H1 (cell line): ENCODE measurements at regions not wholly inside any gene's neighbourhood (a gene's known extent, or its start where the extent isn't known, plus 50 kb on each side); places are given as distances from the start of the nearest gene placed in this dataset.

Experiments
- CTCF ChIA-PET: fragments of 300-600 bp; sonication (Branson Sonifier 250); formaldehyde crosslinking; loops from one replicate; lab custom pipeline; 2021; ENCODE audit not compliant: partially characterized antibody; lab: Charles Lee
- POLR2A ChIA-PET: fragments of 300-600 bp; sonication (Branson Sonifier 250); formaldehyde crosslinking; loops from one replicate; lab custom pipeline; 2021; ENCODE audit warnings: inconsistent platforms; ENCODE audit not compliant: partially characterized antibody; lab: Charles Lee
- DNase-seq, 2 experiments: peaks; one replicate each; pipeline versions ENCODE4 v3.0.0 to v3.0.0-alpha.2; 2010 to 2022; ENCODE audit warnings: low spot score in 2 of 2, low read depth in 1 of 2, mixed read lengths in 1 of 2
- FAIRE-seq: peaks from 2 replicates; lab custom pipeline; 2011; peaks lifted over from hg19 to GRCh38; lab: Jason Lieb, UNC
- H2AFZ ChIP-seq: 2 replicates; pipeline ENCODE4 v1.8.1; 2012; ENCODE audit warnings: low read length, inconsistent platforms
- H2AK5ac ChIP-seq: 2 replicates; pipeline ENCODE4 v1.6.1; 2013; ENCODE audit warnings: low read depth, low read length
- H2BK120ac ChIP-seq: replicated peaks from 2 replicates; pipeline ENCODE3; 2013; ENCODE audit warnings: low read depth, low read length, inconsistent platforms
- H2BK12ac ChIP-seq: 2 replicates; pipeline ENCODE4 v1.6.1; 2013; ENCODE audit warnings: low read depth, low read length
- H2BK15ac ChIP-seq: 2 replicates; pipeline ENCODE4 v1.6.1; 2013; ENCODE audit warnings: low read length
- H2BK20ac ChIP-seq: 2 replicates; pipeline ENCODE4 v1.6.1; 2013; ENCODE audit warnings: low read length
- H2BK5ac ChIP-seq: 2 replicates; pipeline ENCODE4 v1.6.1; 2013; ENCODE audit warnings: low read depth, low read length
- H3K14ac ChIP-seq: 2 replicates; pipeline ENCODE4 v1.6.1; 2013; ENCODE audit warnings: inconsistent platforms; ENCODE audit not compliant: insufficient read length
- H3K18ac ChIP-seq: 2 replicates; pipeline ENCODE4 v1.6.1; 2013; ENCODE audit warnings: low read length; ENCODE audit errors: extremely low read depth
- H3K23ac ChIP-seq: 2 replicates; pipeline ENCODE4 v1.6.1; 2013; ENCODE audit warnings: inconsistent platforms; ENCODE audit not compliant: insufficient read length
- H3K23me2 ChIP-seq: 2 replicates; pipeline ENCODE4 v1.6.1; 2013; ENCODE audit warnings: low read depth, low read length
- H3K27ac ChIP-seq: 2 replicates; pipeline ENCODE4 v1.6.1; 2011; ENCODE audit warnings: low read depth, low read length, inconsistent platforms
- H3K27me3 ChIP-seq, 4 experiments: replicated peaks in 1 of 4; 1 replicate in 1 of 4; 2 replicates in 3 of 4; pipeline versions ENCODE4 v1.6.1 to v1.8.1; 2011 to 2013; ENCODE audit warnings: low read length in 3 of 4, mild to moderate bottlenecking in 3 of 4, inconsistent platforms in 2 of 4, mixed read lengths in 2 of 4, moderate library complexity in 1 of 4; ENCODE audit not compliant: control insufficient read depth in 3 of 4, insufficient read depth in 3 of 4; ENCODE audit errors: extremely low read depth in 1 of 4
- H3K36me3 ChIP-seq, 4 experiments: 2 replicates each; pipeline versions ENCODE4 v1.6.1 to v1.8.1; 2011 to 2013; ENCODE audit warnings: mild to moderate bottlenecking in 4 of 4, low read length in 3 of 4, moderate library complexity in 2 of 4, control low read depth in 1 of 4, inconsistent platforms in 1 of 4; ENCODE audit not compliant: insufficient read depth in 4 of 4, control insufficient read depth in 2 of 4
- H3K4ac ChIP-seq: replicated peaks from 2 replicates; pipeline ENCODE3; 2013; ENCODE audit warnings: low read length, low read depth, mixed read lengths, inconsistent platforms; ENCODE audit not compliant: insufficient read length
- H3K4me1 ChIP-seq, 4 experiments: replicated peaks in 1 of 4; 1 replicate in 1 of 4; 2 replicates in 3 of 4; pipeline versions ENCODE4 v1.6.1 to v1.8.1; 2011 to 2013; ENCODE audit warnings: low read length in 3 of 4, inconsistent platforms in 2 of 4, mixed read lengths in 1 of 4; ENCODE audit not compliant: insufficient read depth in 4 of 4, control insufficient read depth in 3 of 4
- H3K4me2 ChIP-seq, 2 experiments: 2 replicates each; pipeline versions ENCODE4 v1.6.1 to v1.8.1; 2011 to 2013; ENCODE audit warnings: low read depth in 2 of 2, low read length in 2 of 2, control low read depth in 1 of 2, inconsistent platforms in 1 of 2, mild to moderate bottlenecking in 1 of 2; ENCODE audit not compliant: insufficient read depth in 1 of 2
- H3K4me3 ChIP-seq, 4 experiments: fragments of 200-600, 300-600 bp in 1 of 4; sonication (generic), shearing (Covaris generic), sonication (Bioruptor Twin) in 1 of 4; 2 replicates each; pipeline versions ENCODE4 v1.5.1 to v1.8.1; 2011 to 2016; ENCODE audit warnings: low read length in 4 of 4, low read depth in 3 of 4, control low read depth in 2 of 4, inconsistent platforms in 2 of 4, mild to moderate bottlenecking in 2 of 4, mixed read lengths in 1 of 4, moderate library complexity in 1 of 4; ENCODE audit not compliant: insufficient read depth in 2 of 4; ENCODE audit errors: extremely low read depth in 1 of 4
- H3K56ac ChIP-seq: replicated peaks from 2 replicates; pipeline ENCODE3; 2013; ENCODE audit warnings: low read depth, mild to moderate bottlenecking, mixed read lengths, low read length, inconsistent platforms; ENCODE audit not compliant: insufficient read length
- H3K79me1 ChIP-seq: 2 replicates; pipeline ENCODE4 v1.6.1; 2013; ENCODE audit warnings: low read depth, low read length, control low read depth
- H3K79me2 ChIP-seq, 2 experiments: 2 replicates each; pipeline versions ENCODE4 v1.6.1 to v1.8.1; 2012 to 2013; ENCODE audit warnings: low read length in 2 of 2, mild to moderate bottlenecking in 2 of 2, inconsistent platforms in 1 of 2; ENCODE audit not compliant: insufficient read depth in 2 of 2, control insufficient read depth in 1 of 2
- H3K9ac ChIP-seq, 4 experiments: replicated peaks in 1 of 4; 1 replicate in 1 of 4; 2 replicates in 3 of 4; pipeline versions ENCODE4 v1.6.1 to v1.8.1; 2011 to 2013; ENCODE audit warnings: low read depth in 3 of 4, low read length in 3 of 4, control low read depth in 2 of 4, mild to moderate bottlenecking in 2 of 4, moderate library complexity in 2 of 4, inconsistent platforms in 1 of 4; ENCODE audit errors: extremely low read depth in 1 of 4
- H3K9me3 ChIP-seq, 2 experiments: 2 replicates each; pipeline versions ENCODE4 v1.6.1 to v1.8.1; 2012 to 2013; ENCODE audit warnings: mild to moderate bottlenecking in 2 of 2, moderate library complexity in 2 of 2, control low read depth in 1 of 2, inconsistent platforms in 1 of 2, low read depth in 1 of 2, low read length in 1 of 2, mixed read lengths in 1 of 2; ENCODE audit not compliant: insufficient read depth in 2 of 2
- H4K20me1 ChIP-seq, 2 experiments: replicated peaks in 1 of 2; 2 replicates each; pipeline versions ENCODE3 to v1.8.1; 2011 to 2013; ENCODE audit warnings: inconsistent platforms in 2 of 2, low read length in 2 of 2, mild to moderate bottlenecking in 1 of 2; ENCODE audit not compliant: insufficient read depth in 2 of 2, control insufficient read depth in 1 of 2
- H4K5ac ChIP-seq: 2 replicates; pipeline ENCODE4 v1.6.1; 2013; ENCODE audit warnings: low read length, low read depth, mixed read lengths, inconsistent platforms; ENCODE audit not compliant: insufficient read length
- H4K8ac ChIP-seq: 2 replicates; pipeline ENCODE4 v1.8.0; 2013; ENCODE audit warnings: mild to moderate bottlenecking, moderate library complexity, low read length, inconsistent platforms; ENCODE audit not compliant: insufficient read depth; ENCODE audit errors: extremely low read depth
- H4K91ac ChIP-seq: replicated peaks from 2 replicates; pipeline ENCODE3; 2013; ENCODE audit warnings: low read length, mixed read lengths, inconsistent platforms; ENCODE audit not compliant: insufficient read length
- ASH2L ChIP-seq: fragments of 200-600, 300-600 bp; sonication (generic); IDR thresholded peaks from one replicate; pipeline ENCODE4 v1.7.1; 2017; ENCODE audit warnings: low read length
- BCL11A ChIP-seq, 2 experiments: IDR thresholded peaks; one replicate each; pipeline ENCODE4 v1.6.1; 2011; ENCODE audit warnings: low read depth in 2 of 2, low read length in 2 of 2, mild to moderate bottlenecking in 2 of 2
- BRCA1 ChIP-seq: IDR thresholded peaks from 2 replicates; pipeline ENCODE4 v1.6.1; 2012; ENCODE audit warnings: low read depth, low read length, improper control_type of control experiment
- CHD2 ChIP-seq: IDR thresholded peaks from 2 replicates; pipeline ENCODE4 v1.6.1; 2012; ENCODE audit warnings: low read length, improper control_type of control experiment
- EZH2 ChIP-seq: fragments of 200-600 bp; sonication (generic); IDR thresholded peaks from 2 replicates; pipeline ENCODE4 v1.7.1; 2012; ENCODE audit warnings: low read depth, mild to moderate bottlenecking, moderate library complexity, low read length, inconsistent platforms; ENCODE audit not compliant: severe bottlenecking
- KDM5A ChIP-seq: fragments of 200-600 bp; IDR thresholded peaks from 2 replicates; pipeline ENCODE4 v1.7.1; 2012; ENCODE audit warnings: mild to moderate bottlenecking, low read length, inconsistent platforms, mixed read lengths
- POU5F1 ChIP-seq: IDR thresholded peaks from 2 replicates; pipeline ENCODE4 v1.6.1; 2011; ENCODE audit warnings: low read depth, mild to moderate bottlenecking, low read length, moderate library complexity
- RBBP5 ChIP-seq: IDR thresholded peaks from 2 replicates; pipeline ENCODE4 v1.7.1; 2012; ENCODE audit warnings: low read depth, mild to moderate bottlenecking, inconsistent platforms, low read length, moderate library complexity, borderline replicate concordance
- SIRT6 ChIP-seq: IDR thresholded peaks from one replicate; pipeline ENCODE4 v1.7.1; 2012; ENCODE audit warnings: low read length, inconsistent platforms
- SP4 ChIP-seq: IDR thresholded peaks from 2 replicates; pipeline ENCODE4 v1.6.1; 2012; ENCODE audit warnings: low read length, inconsistent platforms
- SUZ12 ChIP-seq: fragments of 200-600 bp; sonication (generic); IDR thresholded peaks from 2 replicates; pipeline ENCODE4 v1.6.1; 2012; ENCODE audit warnings: mild to moderate bottlenecking, inconsistent platforms, low read length, moderate library complexity, mixed read lengths
- TEAD4 ChIP-seq: IDR thresholded peaks from 2 replicates; pipeline ENCODE4 v1.6.1; 2012; ENCODE audit warnings: low read depth, low read length, inconsistent platforms, mixed read lengths
- WGBS, 2 experiments: shearing (Covaris generic) in 1 of 2; methylation state at CpG; one replicate each; pipeline versions ENCODE4 v1.1.6 to v1.1.7; 2013 to 2015; ENCODE audit warnings: low lambda C conversion rate in 2 of 2, mixed read lengths in 2 of 2, inconsistent platforms in 1 of 2, low coverage in 1 of 2, missing lambda C conversion rate in 1 of 2; ENCODE audit not compliant: insufficient replicate concordance in 2 of 2, insufficient coverage in 1 of 2, insufficient read length in 1 of 2; ENCODE audit errors: extremely low coverage in 1 of 2, missing lambda C conversion rate in 1 of 2; 5-methylcytosine and 5-hydroxymethylcytosine counted together
- TF ChIP-seq, protein P1 (sequence below), 3 experiments: IDR thresholded peaks; 1 replicate in 2 of 3; 2 replicates in 1 of 3; pipeline versions ENCODE4 v1.5.1 to v1.6.1; 2011; ENCODE audit warnings: low read length in 3 of 3, mild to moderate bottlenecking in 3 of 3, inconsistent platforms in 2 of 3, low read depth in 1 of 3, moderate library complexity in 1 of 3; ENCODE audit not compliant: insufficient read depth in 1 of 3; ENCODE audit errors: control extremely low read depth in 1 of 3
- TF ChIP-seq, protein P2 (sequence below): IDR thresholded peaks from 2 replicates; pipeline ENCODE4 v1.6.1; 2012; ENCODE audit warnings: inconsistent platforms

DNA sequence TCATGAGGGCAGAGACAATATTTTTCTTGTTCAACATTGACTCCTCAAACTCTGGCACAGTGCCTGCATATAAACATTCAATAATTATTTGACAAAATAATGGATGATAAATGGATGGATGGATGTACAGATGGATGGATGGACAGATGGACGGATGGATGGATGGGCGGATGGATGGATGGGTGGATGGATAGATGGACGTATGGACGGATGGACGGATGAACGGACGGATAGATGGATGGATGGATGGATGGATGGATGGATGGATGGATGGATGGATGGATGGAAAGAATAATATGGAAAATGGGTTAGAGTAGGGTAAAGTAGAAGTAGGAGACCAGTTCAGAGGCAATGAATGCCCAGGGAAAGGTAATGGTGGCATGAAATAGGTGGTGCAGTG, 589.2 kb downstream of the EBF1 start:
- no peak overlapping the region for H3K56ac ChIP-seq
- H3K23me2 ChIP-seq, result peaks cover 3% of the 10 kb centered on the region; the same call in 1 of the 2 replicates
- ChIA-PET CTCF (no interaction called here), POLR2A (no interaction called here)
- H2AK5ac ChIP-seq, result no peak overlapping the region
- H2BK20ac ChIP-seq, result no peak overlapping the region
- DNase-seq (no peak), FAIRE-seq (no peak)
- H3K4ac ChIP-seq, result no peak overlapping the region
- peaks cover 2 to 11% of the 10 kb centered on the region in 2 experiments; a peak in 2 of 4 replicates for H3K9me3 ChIP-seq
- H3K23ac ChIP-seq, result no peak overlapping the region
- H3K14ac ChIP-seq, result no peak overlapping the region
- no peak overlapping the region for H3K27ac ChIP-seq
- H3K9ac ChIP-seq, result no peak overlapping the region
- no peak overlapping the region for H2AFZ ChIP-seq
- WGBS, 2 experiments, result 88 to 97% methylated on average over 5 to 7 of the region's 7 CpGs
- no peak overlapping the region for H3K4me3 ChIP-seq
- H3K79me1 ChIP-seq, result no peaks in the 10 kb centered on the region
- H2BK12ac ChIP-seq, result no peak overlapping the region
- no peak overlapping the region for H2BK15ac ChIP-seq
- H2BK5ac ChIP-seq, result no peak overlapping the region
- no peak overlapping the region for H4K91ac ChIP-seq
- H3K27me3 ChIP-seq, result no peaks in the 10 kb centered on the region
- H3K4me1 ChIP-seq, result no peaks in the 10 kb centered on the region
- no peak overlapping the region for H3K4me2 ChIP-seq
- no peak overlapping the region for H3K18ac ChIP-seq
- no peak overlapping the region for H4K5ac ChIP-seq
- no peak overlapping the region for H2BK120ac ChIP-seq
- H3K36me3 ChIP-seq, result no peaks in the 10 kb centered on the region
- H4K8ac ChIP-seq, result no peak overlapping the region
- peaks cover 0 to 2% of the 10 kb centered on the region in 2 experiments for H4K20me1 ChIP-seq
- H3K79me2 ChIP-seq, result no peaks in the 10 kb centered on the region
- TF ChIP-seq SIRT6 (no peak), BRCA1 (no peak), ASH2L (no peak), RBBP5 (no peak), POU5F1 (no peak), EZH2 (no peak), KDM5A (no peak), BCL11A (IDR thresholded peaks at IDR 0.05; ENCODE audit: low read depth in 2 of 2, low read length in 2 of 2) (no peak), CHD2 (no peak), SUZ12 (no peak), TEAD4 (no peak), SP4 (no peak)
- TF ChIP-seq, protein P1, sequence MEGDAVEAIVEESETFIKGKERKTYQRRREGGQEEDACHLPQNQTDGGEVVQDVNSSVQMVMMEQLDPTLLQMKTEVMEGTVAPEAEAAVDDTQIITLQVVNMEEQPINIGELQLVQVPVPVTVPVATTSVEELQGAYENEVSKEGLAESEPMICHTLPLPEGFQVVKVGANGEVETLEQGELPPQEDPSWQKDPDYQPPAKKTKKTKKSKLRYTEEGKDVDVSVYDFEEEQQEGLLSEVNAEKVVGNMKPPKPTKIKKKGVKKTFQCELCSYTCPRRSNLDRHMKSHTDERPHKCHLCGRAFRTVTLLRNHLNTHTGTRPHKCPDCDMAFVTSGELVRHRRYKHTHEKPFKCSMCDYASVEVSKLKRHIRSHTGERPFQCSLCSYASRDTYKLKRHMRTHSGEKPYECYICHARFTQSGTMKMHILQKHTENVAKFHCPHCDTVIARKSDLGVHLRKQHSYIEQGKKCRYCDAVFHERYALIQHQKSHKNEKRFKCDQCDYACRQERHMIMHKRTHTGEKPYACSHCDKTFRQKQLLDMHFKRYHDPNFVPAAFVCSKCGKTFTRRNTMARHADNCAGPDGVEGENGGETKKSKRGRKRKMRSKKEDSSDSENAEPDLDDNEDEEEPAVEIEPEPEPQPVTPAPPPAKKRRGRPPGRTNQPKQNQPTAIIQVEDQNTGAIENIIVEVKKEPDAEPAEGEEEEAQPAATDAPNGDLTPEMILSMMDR (IDR thresholded peaks at IDR 0.05; ENCODE audit: control extremely low read depth in 1 of 3, insufficient read depth in 1 of 3, low read depth in 1 of 3, low read length in 3 of 3), result no peak
- TF ChIP-seq, protein P2, sequence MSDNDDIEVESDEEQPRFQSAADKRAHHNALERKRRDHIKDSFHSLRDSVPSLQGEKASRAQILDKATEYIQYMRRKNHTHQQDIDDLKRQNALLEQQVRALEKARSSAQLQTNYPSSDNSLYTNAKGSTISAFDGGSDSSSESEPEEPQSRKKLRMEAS, result no peak
